PC-9 (cell line): ENCODE measurements at regions not wholly inside any gene's neighbourhood (a gene's known extent, or its start where the extent isn't known, plus 50 kb on each side); places are given as distances from the start of the nearest gene placed in this dataset.

Source experiments
- EZH2 ChIP-seq: fragments of 200-600 bp; sonication (generic); IDR thresholded peaks from 2 replicates; pipeline ENCODE4 v1.8.0; 2017; ENCODE audit warnings: antibody characterized with exemption, low read depth
- TF ChIP-seq, protein P1 (sequence below): fragments of 200-600 bp; sonication (generic); conservative IDR thresholded peaks from 2 replicates; pipeline ENCODE4 v1.6.1; 2017; ENCODE audit warnings: mixed run types, antibody characterized with exemption, mild to moderate bottlenecking, moderate library complexity

DNA sequence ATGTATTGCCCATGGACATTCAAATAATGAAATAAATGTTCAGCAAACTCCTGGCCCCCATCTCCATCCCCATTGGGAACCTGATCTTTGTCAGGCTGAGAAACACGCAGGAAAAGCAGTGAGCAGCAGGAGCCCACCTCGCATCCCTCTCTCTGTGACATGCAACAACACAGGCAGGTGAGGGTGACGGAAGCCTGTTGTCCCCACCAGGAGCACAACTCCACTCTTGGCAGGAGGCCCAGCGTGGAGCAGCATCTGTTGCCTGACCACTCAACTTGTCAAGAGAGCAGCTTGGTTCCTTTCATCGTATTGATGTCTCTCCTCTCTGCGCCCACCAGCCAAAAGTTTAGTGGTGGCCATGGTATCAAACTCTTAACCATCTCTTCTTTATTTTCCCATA lies 586.9 kb upstream of the ARID1B start:
- TF ChIP-seq, protein P1, sequence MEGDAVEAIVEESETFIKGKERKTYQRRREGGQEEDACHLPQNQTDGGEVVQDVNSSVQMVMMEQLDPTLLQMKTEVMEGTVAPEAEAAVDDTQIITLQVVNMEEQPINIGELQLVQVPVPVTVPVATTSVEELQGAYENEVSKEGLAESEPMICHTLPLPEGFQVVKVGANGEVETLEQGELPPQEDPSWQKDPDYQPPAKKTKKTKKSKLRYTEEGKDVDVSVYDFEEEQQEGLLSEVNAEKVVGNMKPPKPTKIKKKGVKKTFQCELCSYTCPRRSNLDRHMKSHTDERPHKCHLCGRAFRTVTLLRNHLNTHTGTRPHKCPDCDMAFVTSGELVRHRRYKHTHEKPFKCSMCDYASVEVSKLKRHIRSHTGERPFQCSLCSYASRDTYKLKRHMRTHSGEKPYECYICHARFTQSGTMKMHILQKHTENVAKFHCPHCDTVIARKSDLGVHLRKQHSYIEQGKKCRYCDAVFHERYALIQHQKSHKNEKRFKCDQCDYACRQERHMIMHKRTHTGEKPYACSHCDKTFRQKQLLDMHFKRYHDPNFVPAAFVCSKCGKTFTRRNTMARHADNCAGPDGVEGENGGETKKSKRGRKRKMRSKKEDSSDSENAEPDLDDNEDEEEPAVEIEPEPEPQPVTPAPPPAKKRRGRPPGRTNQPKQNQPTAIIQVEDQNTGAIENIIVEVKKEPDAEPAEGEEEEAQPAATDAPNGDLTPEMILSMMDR: no peak
- TF ChIP-seq EZH2: no peak
